HepG2 (cell line): ENCODE measurements at regions not wholly inside any gene's neighbourhood (a gene's known extent, or its start where the extent isn't known, plus 50 kb on each side); places are given as distances from the start of the nearest gene placed in this dataset.

Experiments used
- ATAC-seq: fragments of 200-7000 bp; cut with Tn5 transposase; 3 replicates; pipeline ENCODE4 v1.9.1; 2020; ENCODE audit warnings: mild to moderate bottlenecking, moderate library complexity
- BruUV-seq: library from RNA; stranded (reverse); fragments of 400-500 nt; replicated peaks from 2 replicates; lab custom pipeline; 2021; lab: Mats Ljungman, UMichigan
- CTCF ChIA-PET: fragments of 300-600 bp; formaldehyde crosslinking; extraction: SDS; loops from one replicate; lab custom pipeline; 2021; ENCODE audit warnings: low total read pairs, inconsistent platforms, low intra/inter-chr PET ratio; lab: Yijun Ruan, JAX
- POLR2A ChIA-PET: fragments of 350-600 bp; sonication (Branson Sonifier 250); formaldehyde crosslinking; loops from one replicate; lab custom pipeline; 2020; ENCODE audit warnings: antibody characterized with exemption, inconsistent platforms; lab: Yijun Ruan, JAX
- DNase-seq: peaks from one replicate; pipeline ENCODE4 v3.0.0-alpha.2; 2015; ENCODE audit warnings: low spot score
- FAIRE-seq: peaks from 3 replicates; lab custom pipeline; 2011; peaks lifted over from hg19 to GRCh38; lab: Jason Lieb, UNC
- H2AFZ ChIP-seq: one replicate; pipeline ENCODE4 v1.6.1; 2011; ENCODE audit warnings: low read length, inconsistent platforms
- H3K27ac ChIP-seq: fragments of 300-600 bp; 3 replicates; pipeline ENCODE4 v1.8.0; 2011; ENCODE audit warnings: mixed run types, mild to moderate bottlenecking, mixed read lengths, low read length, inconsistent platforms; ENCODE audit not compliant: insufficient read depth; ENCODE audit errors: extremely low read length
- H3K27me3 ChIP-seq, 2 experiments: fragments of 200-600 bp in 1 of 2; 2 replicates in 1 of 2; 3 replicates in 1 of 2; pipeline versions ENCODE4 v1.6.0 to v1.8.0; 2011; ENCODE audit warnings: low read length in 2 of 2, mild to moderate bottlenecking in 2 of 2, moderate library complexity in 2 of 2, inconsistent platforms in 1 of 2; ENCODE audit not compliant: insufficient read depth in 2 of 2, control insufficient read depth in 1 of 2
- H3K36me3 ChIP-seq, 2 experiments: fragments of 200-600 bp in 1 of 2; replicated peaks in 1 of 2; 2 replicates in 1 of 2; 3 replicates in 1 of 2; pipeline versions ENCODE4 v1.5.1 to v1.8.0; 2011; ENCODE audit warnings: low read length in 2 of 2, inconsistent platforms in 1 of 2; ENCODE audit not compliant: insufficient read depth in 2 of 2, control insufficient read depth in 1 of 2
- H3K4me1 ChIP-seq: 2 replicates; pipeline ENCODE4 v1.5.1; 2012; ENCODE audit warnings: low read length, inconsistent platforms; ENCODE audit not compliant: insufficient read depth
- H3K4me2 ChIP-seq: 2 replicates; pipeline ENCODE4 v1.6.0; 2011; ENCODE audit warnings: low read depth, low read length, inconsistent platforms
- H3K4me3 ChIP-seq, 3 experiments: fragments of 200-600 bp in 1 of 3; sonication (generic), shearing (Covaris generic) in 1 of 3; replicated peaks in 1 of 3; 2 replicates each; pipeline ENCODE4 v1.5.1; 2011 to 2016; ENCODE audit warnings: low read length in 3 of 3, inconsistent platforms in 2 of 3, low read depth in 2 of 3, mild to moderate bottlenecking in 2 of 3, control low read depth in 1 of 3, mixed read lengths in 1 of 3; ENCODE audit not compliant: insufficient read depth in 1 of 3
- H3K79me2 ChIP-seq: one replicate; pipeline ENCODE4 v1.6.1; 2011; ENCODE audit warnings: low read length, inconsistent platforms; ENCODE audit not compliant: insufficient read depth
- H3K9ac ChIP-seq: 2 replicates; pipeline ENCODE4 v1.6.0; 2011; ENCODE audit warnings: mild to moderate bottlenecking, low read depth, low read length, inconsistent platforms; ENCODE audit not compliant: insufficient read depth
- H3K9me3 ChIP-seq: 2 replicates; pipeline ENCODE4 v1.5.1; 2012; ENCODE audit warnings: mild to moderate bottlenecking, low read length
- H4K20me1 ChIP-seq: 2 replicates; pipeline ENCODE4 v1.6.0; 2011; ENCODE audit warnings: inconsistent platforms, mild to moderate bottlenecking, low read length, moderate library complexity; ENCODE audit not compliant: insufficient read depth
- GABPA ChIP-seq, 2 experiments: IDR thresholded peaks; 2 replicates each; pipeline ENCODE4 v1.6.1; 2011 to 2016; ENCODE audit warnings: low read depth in 2 of 2, low read length in 1 of 2, missing biosample characterization in 1 of 2, missing genetic modification characterization in 1 of 2
- GLI4 ChIP-seq: sonication (generic); formaldehyde crosslinking; IDR thresholded peaks from 2 replicates; pipeline ENCODE4 v1.5.1; 2020; ENCODE audit warnings: missing genetic modification reagents, mild to moderate bottlenecking, moderate library complexity, borderline replicate concordance
- KMT2A ChIP-seq: sonication (generic); formaldehyde crosslinking; IDR thresholded peaks from 2 replicates; pipeline ENCODE4 v1.4.0; 2020; ENCODE audit warnings: missing genetic modification reagents
- NCOA5 ChIP-seq: sonication (generic); formaldehyde crosslinking; IDR thresholded peaks from 2 replicates; pipeline ENCODE4 v1.4.0; 2020; ENCODE audit warnings: missing genetic modification reagents
- NCOR1 ChIP-seq: fragments of 200-600 bp; sonication (generic); IDR thresholded peaks from 2 replicates; pipeline ENCODE4 v1.7.0; 2017; ENCODE audit warnings: antibody characterized with exemption, low read length, borderline replicate concordance
- NFIB ChIP-seq: sonication (generic); formaldehyde crosslinking; IDR thresholded peaks from 2 replicates; pipeline ENCODE4 v1.9.0; 2021; ENCODE audit warnings: missing genetic modification reagents, mild to moderate bottlenecking, borderline replicate concordance
- TAF1 ChIP-seq: sonication (generic); formaldehyde crosslinking; IDR thresholded peaks from 2 replicates; pipeline ENCODE4 v1.4.0; 2020; ENCODE audit warnings: missing genetic modification reagents
- ZMAT3 ChIP-seq: sonication (generic); formaldehyde crosslinking; conservative IDR thresholded peaks from 2 replicates; pipeline ENCODE4 v1.7.0; 2021; ENCODE audit warnings: missing genetic modification reagents
- ZNF451 ChIP-seq: sonication (generic); formaldehyde crosslinking; IDR thresholded peaks from 2 replicates; pipeline ENCODE4 v1.5.0; 2020; ENCODE audit warnings: mild to moderate bottlenecking, missing genetic modification reagents
- ZNF549 ChIP-seq: sonication (generic); formaldehyde crosslinking; IDR thresholded peaks from 2 replicates; pipeline ENCODE4 v1.5.0; 2020; ENCODE audit warnings: missing genetic modification reagents
- ZNF773 ChIP-seq: sonication (generic); formaldehyde crosslinking; IDR thresholded peaks from 2 replicates; pipeline ENCODE4 v1.4.0; 2020; ENCODE audit warnings: missing genetic modification reagents, borderline replicate concordance
- WGBS: methylation state at CpG from one replicate; pipeline ENCODE4 v1.1.6; 2017; ENCODE audit warnings: low lambda C conversion rate; 5-methylcytosine and 5-hydroxymethylcytosine counted together
- in situ Hi-C: cut with HindIII; loops from 2 replicates; pipeline ENCODE4 v1.10.0; 2017; ENCODE audit warnings: low pct_unique_long_range_greater_than_20kb; ENCODE audit not compliant: extremely low pct_ligation_motif_present
- intact Hi-C: fragments of 100-400 bp; cut with micrococcal nuclease; formaldehyde crosslinking; loops from one replicate; pipeline ENCODE4 v1.10.0; 2022; ENCODE audit not compliant: unreplicated experiment
- TF ChIP-seq, protein P1 (sequence below): sonication (generic); formaldehyde crosslinking; IDR thresholded peaks from 2 replicates; pipeline ENCODE4 v1.4.0; 2020; ENCODE audit warnings: mild to moderate bottlenecking, missing genetic modification reagents
- TF ChIP-seq, protein P2 (sequence below): IDR thresholded peaks from 2 replicates; pipeline ENCODE4 v1.6.1; 2016; ENCODE audit warnings: control low read depth
- TF ChIP-seq, protein P3 (sequence below): sonication (generic); formaldehyde crosslinking; IDR thresholded peaks from 2 replicates; pipeline ENCODE4 v1.5.0; 2020; ENCODE audit warnings: missing genetic modification reagents

DNA sequence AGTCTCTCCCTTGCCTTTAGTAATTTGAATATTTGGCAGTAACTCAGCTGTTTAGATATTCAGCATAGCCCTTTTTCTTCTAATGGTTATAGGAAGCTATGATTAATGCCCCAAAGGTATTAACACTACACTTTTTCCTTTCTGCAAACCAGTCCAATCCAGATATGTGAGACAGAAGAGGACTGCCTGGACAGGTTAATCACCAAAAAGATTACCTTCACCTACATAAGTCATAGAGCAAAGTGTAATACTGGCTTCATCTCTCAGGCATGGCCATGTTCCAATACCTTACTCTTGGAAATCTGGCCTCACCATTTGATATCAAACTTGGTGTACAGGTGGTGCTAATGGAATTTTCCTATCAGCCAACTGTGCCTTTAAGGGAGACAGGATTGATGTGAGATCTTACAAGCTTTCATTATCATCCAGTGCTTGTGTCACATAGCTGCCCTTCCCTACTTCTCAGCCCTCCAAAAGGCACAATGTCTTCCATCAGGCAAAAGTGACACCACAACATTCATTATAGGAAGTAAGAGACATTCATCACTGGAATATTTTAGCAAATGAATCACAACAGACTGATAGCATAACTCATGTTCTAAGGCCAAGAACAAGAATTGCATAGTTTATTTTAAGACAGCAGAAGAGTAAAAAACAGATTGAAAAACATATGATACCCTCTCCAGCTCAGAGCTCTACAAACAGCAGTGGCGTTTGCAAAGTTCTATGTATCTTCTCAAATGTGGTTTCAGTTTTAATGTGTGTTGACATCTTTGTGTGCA, 91.2 kb upstream of the PAM start (continued):
- TF ChIP-seq, protein P1, sequence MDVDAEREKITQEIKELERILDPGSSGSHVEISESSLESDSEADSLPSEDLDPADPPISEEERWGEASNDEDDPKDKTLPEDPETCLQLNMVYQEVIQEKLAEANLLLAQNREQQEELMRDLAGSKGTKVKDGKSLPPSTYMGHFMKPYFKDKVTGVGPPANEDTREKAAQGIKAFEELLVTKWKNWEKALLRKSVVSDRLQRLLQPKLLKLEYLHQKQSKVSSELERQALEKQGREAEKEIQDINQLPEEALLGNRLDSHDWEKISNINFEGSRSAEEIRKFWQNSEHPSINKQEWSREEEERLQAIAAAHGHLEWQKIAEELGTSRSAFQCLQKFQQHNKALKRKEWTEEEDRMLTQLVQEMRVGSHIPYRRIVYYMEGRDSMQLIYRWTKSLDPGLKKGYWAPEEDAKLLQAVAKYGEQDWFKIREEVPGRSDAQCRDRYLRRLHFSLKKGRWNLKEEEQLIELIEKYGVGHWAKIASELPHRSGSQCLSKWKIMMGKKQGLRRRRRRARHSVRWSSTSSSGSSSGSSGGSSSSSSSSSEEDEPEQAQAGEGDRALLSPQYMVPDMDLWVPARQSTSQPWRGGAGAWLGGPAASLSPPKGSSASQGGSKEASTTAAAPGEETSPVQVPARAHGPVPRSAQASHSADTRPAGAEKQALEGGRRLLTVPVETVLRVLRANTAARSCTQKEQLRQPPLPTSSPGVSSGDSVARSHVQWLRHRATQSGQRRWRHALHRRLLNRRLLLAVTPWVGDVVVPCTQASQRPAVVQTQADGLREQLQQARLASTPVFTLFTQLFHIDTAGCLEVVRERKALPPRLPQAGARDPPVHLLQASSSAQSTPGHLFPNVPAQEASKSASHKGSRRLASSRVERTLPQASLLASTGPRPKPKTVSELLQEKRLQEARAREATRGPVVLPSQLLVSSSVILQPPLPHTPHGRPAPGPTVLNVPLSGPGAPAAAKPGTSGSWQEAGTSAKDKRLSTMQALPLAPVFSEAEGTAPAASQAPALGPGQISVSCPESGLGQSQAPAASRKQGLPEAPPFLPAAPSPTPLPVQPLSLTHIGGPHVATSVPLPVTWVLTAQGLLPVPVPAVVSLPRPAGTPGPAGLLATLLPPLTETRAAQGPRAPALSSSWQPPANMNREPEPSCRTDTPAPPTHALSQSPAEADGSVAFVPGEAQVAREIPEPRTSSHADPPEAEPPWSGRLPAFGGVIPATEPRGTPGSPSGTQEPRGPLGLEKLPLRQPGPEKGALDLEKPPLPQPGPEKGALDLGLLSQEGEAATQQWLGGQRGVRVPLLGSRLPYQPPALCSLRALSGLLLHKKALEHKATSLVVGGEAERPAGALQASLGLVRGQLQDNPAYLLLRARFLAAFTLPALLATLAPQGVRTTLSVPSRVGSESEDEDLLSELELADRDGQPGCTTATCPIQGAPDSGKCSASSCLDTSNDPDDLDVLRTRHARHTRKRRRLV (CRISPR knock-in tag) = no peak

DNA sequence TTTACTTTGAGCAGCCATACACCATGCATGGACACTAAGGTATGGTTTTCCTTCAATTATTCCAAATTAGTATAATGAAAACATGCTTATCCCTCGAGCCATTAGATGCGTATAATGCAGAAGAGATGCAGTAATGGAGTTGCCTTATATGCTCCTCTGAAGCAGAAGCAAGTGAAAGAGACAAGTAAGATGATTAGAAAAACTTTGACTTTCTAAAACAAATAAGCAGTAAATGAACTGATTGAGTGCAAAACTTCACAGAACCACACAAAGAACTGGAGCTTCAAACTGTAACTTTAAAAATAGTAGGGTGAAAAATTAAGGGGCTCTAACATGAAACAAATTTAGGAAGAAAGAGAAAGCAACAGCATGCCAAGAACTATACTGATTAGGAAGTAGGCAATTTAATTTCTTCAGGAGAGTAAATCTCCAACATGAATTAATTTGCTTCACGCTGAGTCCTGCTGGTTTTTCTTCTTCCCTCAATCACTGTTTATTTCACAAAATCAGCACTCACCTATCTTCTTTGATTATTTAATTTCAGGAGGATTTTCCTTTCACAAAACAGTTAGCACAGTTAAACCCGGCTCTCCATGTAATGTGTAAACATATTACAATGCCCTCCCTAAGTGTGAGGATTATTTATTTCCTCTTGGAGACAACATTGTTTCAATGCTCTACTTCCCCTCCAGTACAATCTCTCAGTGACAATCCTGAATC, 90.3 kb upstream of the PAM start:
- no peak overlapping the region for H3K9ac ChIP-seq
- CTCF ChIA-PET = no interaction called here
- H3K79me2 ChIP-seq = no peaks in the 10 kb centered on the region
- H3K4me3 ChIP-seq = no peak overlapping the region
- no peaks in the 10 kb centered on the region for H3K9me3 ChIP-seq
- WGBS = 36% methylated on average over 4 of the region's 4 CpGs
- intact Hi-C loops (no loop called here), in situ Hi-C loops (no loop called here)
- no peak for ATAC-seq
- POLR2A ChIA-PET = no interaction called here
- no peak for FAIRE-seq
- BruUV-seq = no TSS peak
- no peaks in the 10 kb centered on the region for H3K4me1 ChIP-seq
- no peak overlapping the region for H2AFZ ChIP-seq
- no peak overlapping the region for H3K4me2 ChIP-seq
- H3K27me3 ChIP-seq = no peaks in the 10 kb centered on the region
- no peak for DNase-seq
- H3K27ac ChIP-seq = no peak overlapping the region
- no peaks in the 10 kb centered on the region for H4K20me1 ChIP-seq
- H3K36me3 ChIP-seq = no peaks in the 10 kb centered on the region
- TF ChIP-seq GLI4 (no peak), NFIB (CRISPR knock-in tag) (no peak), GABPA (IDR thresholded peaks at IDR 0.05; ENCODE audit: low read depth, low read length) (no peak), GABPA (CRISPR knock-in tag; IDR thresholded peaks at IDR 0.05; ENCODE audit: low read depth) (no peak), ZNF549 (CRISPR knock-in tag) (no peak), ZNF773 (CRISPR knock-in tag) (no peak), TAF1 (CRISPR knock-in tag) (no peak), KMT2A (CRISPR knock-in tag) (no peak), ZNF451 (no peak), NCOA5 (CRISPR knock-in tag) (no peak), NCOR1 (no peak), ZMAT3 (CRISPR knock-in tag) (no peak)
- TF ChIP-seq, protein P2, sequence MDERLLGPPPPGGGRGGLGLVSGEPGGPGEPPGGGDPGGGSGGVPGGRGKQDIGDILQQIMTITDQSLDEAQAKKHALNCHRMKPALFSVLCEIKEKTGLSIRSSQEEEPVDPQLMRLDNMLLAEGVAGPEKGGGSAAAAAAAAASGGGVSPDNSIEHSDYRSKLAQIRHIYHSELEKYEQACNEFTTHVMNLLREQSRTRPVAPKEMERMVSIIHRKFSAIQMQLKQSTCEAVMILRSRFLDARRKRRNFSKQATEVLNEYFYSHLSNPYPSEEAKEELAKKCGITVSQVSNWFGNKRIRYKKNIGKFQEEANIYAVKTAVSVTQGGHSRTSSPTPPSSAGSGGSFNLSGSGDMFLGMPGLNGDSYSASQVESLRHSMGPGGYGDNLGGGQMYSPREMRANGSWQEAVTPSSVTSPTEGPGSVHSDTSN (CRISPR knock-in tag) = no peak
- TF ChIP-seq, protein P3, sequence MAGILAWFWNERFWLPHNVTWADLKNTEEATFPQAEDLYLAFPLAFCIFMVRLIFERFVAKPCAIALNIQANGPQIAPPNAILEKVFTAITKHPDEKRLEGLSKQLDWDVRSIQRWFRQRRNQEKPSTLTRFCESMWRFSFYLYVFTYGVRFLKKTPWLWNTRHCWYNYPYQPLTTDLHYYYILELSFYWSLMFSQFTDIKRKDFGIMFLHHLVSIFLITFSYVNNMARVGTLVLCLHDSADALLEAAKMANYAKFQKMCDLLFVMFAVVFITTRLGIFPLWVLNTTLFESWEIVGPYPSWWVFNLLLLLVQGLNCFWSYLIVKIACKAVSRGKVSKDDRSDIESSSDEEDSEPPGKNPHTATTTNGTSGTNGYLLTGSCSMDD (CRISPR knock-in tag) = no peak
